ENCODE measurements at regions not wholly inside any gene's neighbourhood (a gene's known extent, or its start where the extent isn't known, plus 50 kb on each side); places are given as distances from the start of the nearest gene placed in this dataset.

DNA sequence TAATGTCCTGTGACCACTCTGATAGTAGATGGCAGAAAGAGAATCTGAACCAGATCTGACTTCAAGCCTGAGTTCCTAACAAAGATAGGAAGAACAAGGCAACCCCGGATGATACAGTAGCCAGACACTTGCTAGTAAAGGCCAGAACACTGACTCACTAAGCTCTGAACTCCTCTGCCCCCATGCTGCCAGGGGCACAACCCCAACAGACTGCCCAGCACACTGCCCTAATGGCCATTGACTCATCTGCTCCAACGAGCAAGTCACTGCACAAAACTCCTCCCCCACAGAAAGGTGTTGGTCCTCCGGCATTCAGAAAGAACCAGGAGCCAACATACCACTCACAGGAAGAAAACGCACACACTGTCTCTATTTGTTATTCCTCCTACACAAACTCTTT lies 179.6 kb upstream of the NUDT4 start:
- no peak for DNase-seq (ENCODE audit: low read depth in 2 of 2, low spot score in 1 of 2)

DNA sequence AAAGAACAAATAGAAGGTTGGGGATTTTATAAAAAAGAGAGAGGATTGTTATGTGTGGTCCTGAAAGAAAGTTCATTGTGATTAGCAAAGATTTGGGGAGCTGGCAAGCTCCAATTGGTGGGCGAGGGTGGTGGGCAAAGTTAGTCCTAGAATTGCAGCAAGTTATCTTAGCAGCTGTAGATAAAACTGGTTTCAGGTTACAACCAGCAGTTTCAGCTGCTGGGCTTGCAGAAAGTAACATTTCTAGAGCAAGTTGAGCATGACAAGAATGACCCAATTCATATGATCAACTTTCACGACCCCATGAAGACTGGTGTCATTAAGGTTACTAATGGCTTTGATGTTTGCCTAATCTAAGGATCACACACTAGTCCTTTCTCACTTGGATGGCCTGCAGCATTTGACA lies 177.9 kb upstream of the NUDT4 start:
- no peak for DNase-seq (ENCODE audit: low read depth in 2 of 2, low spot score in 1 of 2)

DNA sequence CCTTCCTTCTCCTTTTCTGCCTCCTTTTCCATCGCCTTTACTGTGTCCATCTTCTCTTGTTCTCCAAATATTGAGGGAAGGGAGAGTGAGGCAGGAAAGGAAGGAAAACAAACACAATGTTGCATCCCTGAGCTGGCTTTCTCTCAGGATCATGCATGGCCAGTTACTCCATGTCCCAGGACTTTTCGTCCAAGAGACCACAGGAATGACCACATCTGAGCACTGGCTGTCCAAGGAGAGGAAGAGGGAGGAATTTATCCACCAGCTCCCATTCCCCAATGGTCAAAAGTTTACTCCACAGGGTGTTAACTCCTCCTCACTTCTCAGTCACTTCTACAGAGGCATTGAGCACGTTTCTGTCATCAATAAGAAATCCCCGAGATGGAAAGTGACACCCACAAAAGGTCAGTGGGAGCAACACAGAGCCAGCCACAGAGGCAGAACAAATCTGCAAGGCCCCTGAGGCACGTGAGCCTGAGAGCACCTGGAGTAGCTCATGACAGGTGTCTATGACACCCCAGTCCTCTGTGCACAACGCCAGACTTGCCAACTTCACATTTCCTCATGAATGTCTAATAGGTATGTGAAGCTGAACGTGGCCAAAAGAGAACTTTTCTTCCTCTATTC lies 177.3 kb upstream of the NUDT4 start:
- no peak for DNase-seq (ENCODE audit: low read depth in 2 of 2, low spot score in 1 of 2)

DNA sequence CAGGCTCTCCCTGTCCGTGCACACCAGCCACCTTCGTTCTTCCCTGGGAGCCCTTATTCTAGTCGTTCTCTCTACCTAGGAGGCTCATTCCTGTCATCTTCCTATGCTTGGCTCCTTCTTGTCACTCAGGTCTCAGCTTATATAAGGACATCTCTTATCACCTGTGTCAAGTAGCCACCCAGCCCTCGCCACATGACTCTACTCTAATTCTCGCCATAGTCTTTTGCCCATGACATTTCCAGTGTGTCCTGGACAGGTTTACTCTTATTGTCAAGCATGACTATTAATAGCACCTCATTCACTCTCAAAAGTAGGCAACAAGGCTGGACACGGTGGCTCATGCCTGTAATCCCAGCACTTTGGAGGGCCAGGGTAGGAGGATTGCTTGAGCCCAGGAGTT lies 175.7 kb upstream of the NUDT4 start:
- no peak for DNase-seq (ENCODE audit: low read depth in 2 of 2, low spot score in 1 of 2)

DNA sequence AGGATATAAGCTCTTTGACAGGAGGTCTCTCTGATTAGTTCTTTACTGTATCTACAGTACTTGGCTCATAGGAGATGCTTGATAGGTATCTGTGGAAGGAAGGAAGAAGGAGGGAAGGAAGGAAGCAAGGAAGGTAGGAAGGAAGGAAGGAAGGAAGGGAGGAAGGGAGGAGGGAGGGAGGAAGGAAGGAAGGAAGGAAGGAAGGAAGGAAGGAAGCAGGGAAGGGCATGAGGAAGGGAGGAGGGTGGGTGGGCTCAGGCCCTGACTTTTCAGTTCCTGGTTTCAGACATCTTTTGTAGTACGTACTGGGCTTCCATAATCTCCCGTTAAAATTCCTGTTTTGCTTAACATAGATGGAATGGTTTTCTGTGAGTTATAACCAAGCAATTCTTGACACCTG lies 175.0 kb upstream of the NUDT4 start:
- no peak for DNase-seq (ENCODE audit: low read depth in 2 of 2, low spot score in 1 of 2)

DNA sequence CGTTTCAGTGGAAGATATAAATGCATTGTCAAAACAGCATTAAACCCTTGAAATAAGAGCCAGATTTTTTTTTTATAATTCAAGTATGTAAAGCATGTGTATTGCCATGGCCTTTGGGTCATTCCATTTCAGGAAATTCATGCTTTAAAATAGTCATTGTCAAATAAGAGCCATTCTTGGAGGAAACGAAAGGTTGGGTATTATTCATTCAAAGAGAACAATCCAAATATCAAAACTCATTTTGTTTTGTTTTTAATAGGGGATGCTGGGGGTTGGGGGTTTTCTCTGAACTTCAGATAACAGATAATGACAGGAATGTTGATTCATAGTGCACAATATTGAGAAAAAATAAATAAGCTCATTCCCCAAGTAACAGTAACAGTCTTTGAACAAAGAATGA lies 174.4 kb upstream of the NUDT4 start:
- no peak for DNase-seq (ENCODE audit: low read depth in 2 of 2, low spot score in 1 of 2)

DNA sequence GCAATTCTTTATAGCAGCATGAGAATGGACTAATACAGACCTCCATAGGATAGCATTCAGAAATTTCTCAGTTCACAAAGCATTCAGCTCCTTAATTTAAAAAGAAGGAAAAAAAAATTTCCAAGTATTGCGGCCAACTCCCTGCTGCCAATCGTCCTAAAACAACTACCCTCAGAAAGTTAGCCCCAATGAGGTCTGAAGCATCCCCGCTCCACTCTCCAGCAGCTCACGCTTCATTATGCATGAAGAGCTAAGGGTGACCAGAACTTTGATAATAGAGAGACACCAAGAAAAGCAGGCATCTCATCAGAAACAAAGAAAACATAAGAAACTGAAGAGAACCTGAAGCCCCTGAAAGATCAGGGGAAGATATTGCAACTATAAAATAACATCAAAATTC lies 172.8 kb upstream of the NUDT4 start:
- DNase-seq (ENCODE audit: low read depth in 2 of 2, low spot score in 1 of 2): no peak

DNA sequence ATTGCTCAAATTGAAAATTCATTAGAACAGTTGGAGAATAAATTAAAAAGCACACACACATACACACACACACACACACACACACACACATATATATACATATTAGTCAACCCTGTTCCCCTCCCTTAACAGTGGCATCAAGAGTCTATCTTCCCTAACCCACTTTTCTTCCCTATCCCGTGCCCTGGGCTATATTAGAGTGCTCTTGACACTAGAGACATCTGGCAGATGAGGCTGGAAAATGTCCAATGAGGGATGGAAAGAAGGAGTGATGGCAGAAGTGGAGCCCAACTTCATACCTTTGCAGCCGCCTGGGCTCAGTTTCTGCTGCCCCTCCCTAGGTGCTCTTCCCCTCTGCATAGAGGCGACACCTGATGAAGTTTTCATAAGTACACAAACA lies 172.4 kb upstream of the NUDT4 start:
- DNase-seq (ENCODE audit: low read depth in 2 of 2, low spot score in 1 of 2): no peak

DNA sequence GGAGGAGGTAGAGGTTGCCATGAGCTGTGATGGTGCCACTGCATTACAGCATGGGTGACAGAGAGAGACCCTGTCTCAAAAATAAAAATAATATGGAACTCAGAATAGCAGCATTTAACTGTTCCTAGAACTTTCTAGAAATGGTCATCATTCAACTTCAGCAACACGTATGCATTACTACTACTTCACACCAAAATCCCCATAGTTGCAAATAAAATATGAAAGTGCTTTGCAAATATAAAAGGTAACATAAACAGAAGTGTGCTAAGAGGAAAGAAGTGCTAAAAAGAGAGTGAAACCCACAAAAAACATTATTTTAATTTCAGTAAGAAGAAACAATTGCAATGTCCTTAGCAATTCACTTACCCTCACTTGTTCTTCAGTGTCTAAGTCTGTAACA lies 169.7 kb upstream of the NUDT4 start:
- no peak for DNase-seq (ENCODE audit: low read depth in 2 of 2, low spot score in 1 of 2)

DNA sequence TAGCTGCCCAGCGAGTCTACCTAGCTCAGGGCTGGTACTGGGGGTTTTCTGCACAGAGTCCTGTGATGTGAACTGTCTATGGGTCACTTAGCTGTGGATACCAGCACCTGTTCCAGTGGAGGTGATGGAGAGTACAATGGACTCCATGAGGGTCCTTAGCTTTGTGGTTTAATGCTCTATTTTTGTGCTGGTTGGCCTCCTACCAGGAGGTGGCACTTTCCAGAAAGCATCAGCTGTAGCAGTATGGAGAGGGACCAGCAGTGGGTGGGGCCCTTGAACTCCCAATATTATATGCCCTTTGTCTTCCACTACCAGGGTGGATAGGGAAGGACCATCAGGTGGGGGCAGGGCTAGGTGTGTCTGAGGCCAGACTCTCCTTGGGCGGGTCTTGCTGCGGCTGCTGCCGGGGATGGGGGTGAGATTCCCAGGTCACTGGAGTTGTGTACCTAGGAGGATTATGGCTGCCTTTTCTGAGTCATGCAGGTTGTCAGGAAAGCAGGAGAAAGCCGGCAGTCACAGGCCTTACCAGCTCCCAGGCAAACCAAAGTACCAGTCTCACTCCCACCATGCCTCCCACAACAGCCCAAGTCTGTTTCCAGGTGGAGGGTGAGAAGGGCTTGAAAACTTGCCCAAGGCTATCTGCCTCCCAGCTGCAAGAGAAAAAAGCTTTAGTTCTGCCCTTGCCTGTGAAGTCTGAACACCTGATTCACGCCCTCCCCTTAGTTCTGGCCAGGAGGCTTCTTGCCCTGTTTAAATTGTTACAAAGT lies 163.0 kb upstream of the NUDT4 start:
- DNase-seq (ENCODE audit: low read depth in 2 of 2, low spot score in 1 of 2): no peak

DNA sequence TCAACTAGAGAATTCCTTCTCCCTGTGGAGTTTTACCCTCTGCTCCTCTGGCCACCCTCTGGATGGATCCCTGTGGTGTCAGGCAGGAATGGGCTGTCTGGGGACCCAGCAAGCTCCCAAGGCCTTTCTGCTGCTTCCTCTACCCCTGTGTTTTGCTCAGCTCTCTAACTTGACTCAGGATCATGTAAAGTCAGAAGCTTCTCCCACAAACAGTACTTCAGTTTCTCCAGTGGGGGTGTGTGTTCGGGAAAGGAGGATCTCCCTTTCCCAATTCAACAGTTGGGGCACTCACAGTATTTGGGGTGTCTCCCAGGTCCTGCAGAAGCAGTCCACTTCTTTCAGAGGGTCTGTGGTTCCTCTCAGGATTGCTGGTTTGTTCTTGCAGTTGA lies 162.4 kb upstream of the NUDT4 start:
- no peak for DNase-seq (ENCODE audit: low read depth in 2 of 2, low spot score in 1 of 2)

DNA sequence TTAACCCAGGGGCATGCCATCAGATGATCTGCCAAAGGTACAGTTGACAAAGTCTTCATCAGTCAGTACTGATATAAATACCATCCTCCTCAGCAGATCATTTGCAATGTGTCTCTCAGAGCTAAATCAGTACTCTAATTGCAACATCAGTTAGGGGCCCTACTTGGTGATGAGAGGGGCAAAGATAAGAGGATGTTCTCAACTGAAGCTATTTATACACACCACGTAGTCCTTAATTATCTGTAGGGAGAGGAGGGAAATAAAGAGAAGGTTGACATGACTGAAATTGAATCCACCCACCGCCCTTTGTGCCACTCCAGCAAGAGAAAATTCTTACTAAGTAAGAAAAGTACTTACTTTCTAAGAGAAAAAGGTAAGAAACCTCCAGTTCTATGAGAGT lies 157.8 kb upstream of the NUDT4 start:
- DNase-seq (ENCODE audit: low read depth in 2 of 2, low spot score in 1 of 2): no peak

DNA sequence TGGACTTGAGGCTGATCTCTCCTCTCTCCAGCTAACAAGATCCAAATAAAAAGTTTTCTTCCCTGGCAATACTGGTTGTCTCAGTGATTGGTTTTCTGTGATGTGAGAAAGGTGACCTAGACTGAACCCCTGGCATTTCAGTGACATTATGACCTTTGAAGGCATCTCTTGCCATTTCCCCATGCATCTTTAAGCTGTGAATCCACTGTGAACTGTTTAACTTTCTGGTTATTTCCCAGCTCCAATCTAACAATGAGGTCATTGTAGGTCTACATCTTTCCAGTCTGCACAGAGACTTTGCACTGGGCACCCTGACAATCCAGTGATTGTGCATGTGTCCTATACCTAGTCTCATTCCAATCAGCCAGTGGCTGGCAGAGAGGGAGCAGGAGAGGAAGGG lies 155.9 kb upstream of the NUDT4 start:
- DNase-seq (ENCODE audit: low read depth in 2 of 2, low spot score in 1 of 2): no peak

DNA sequence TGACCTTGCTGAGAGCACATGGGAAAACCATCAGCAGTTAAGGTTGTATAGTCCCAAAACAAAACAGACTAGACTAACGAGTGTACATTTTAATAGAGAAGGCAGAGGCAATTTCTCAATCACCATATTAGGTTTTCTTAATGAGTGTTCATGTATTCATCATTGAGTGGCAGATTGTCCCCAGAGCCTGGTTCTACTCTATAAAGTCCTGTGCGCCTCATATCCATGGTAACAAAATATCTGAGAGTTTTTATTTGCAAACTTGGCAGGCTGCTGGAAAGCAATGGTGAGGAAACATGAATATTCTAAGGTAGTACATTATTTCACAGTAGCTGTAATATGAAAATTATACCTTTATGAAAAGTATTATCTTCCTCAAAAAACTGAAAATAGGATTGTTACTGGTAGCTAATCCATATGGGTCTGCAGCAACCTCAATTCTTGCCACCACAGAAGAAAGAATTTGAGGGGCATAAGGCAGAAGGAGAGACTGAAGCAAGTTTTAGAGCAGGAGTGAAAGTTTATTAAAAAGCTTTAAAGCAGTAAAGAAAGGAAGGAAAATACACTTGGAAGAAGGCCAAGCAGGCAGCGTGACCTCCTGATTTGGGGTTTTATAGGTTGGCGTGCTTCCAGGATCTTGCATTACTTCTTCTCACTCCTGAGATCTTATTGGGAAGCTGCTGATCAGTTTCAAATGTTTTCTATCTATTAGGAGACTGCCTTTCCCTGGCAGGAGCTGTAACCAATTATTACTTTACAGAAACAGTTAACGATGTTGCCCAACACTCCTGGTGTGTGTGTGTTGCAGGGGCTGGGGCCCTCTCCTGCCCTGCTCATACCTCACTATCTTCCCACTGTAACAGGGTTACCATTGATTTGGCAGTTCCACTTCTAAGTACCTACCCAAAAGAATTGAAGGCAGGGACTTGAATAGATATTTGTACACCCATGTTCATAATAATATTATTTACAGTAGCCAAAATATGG lies 154.0 kb upstream of the NUDT4 start:
- no peak for DNase-seq (ENCODE audit: low read depth in 2 of 2, low spot score in 1 of 2)

DNA sequence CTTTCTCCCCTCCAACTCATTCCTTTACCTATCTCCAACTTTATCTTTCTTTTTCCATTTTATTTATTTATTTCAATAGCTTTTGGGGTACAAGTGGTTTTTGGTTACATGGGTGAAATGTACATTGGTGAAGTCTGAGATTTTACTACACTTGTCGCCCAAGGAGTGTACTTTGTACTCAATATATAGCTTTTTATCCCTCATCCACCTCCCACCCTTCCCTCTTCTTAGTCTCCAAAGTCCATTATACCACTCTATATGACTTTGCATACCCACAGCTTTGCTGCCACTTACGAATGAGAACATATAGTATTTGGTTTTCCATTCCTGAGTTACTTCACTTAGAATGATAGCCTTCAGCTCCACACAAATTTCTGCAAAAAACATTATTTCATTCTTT lies 152.6 kb upstream of the NUDT4 start:
- DNase-seq (ENCODE audit: low read depth in 2 of 2, low spot score in 1 of 2): no peak

DNA sequence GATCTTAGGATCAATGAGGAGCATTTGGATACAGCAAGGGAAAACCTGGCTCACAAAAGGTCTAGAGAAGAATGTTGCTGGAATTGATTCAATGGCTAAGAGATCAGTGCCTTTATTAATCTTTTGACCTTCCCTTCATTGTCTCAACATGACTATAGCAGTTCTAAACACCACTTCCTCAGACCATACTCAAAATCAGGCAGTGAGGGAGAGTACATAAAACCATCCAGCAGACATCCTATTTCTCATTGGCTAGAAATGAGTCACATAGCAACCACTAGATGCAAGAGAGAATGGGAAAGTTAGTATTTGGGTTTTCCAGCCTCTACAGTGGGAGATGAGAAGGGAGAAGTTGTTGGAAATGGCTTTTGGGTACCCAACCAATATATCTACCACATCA lies 151.4 kb upstream of the NUDT4 start:
- no peak for DNase-seq (ENCODE audit: low read depth in 2 of 2, low spot score in 1 of 2)

DNA sequence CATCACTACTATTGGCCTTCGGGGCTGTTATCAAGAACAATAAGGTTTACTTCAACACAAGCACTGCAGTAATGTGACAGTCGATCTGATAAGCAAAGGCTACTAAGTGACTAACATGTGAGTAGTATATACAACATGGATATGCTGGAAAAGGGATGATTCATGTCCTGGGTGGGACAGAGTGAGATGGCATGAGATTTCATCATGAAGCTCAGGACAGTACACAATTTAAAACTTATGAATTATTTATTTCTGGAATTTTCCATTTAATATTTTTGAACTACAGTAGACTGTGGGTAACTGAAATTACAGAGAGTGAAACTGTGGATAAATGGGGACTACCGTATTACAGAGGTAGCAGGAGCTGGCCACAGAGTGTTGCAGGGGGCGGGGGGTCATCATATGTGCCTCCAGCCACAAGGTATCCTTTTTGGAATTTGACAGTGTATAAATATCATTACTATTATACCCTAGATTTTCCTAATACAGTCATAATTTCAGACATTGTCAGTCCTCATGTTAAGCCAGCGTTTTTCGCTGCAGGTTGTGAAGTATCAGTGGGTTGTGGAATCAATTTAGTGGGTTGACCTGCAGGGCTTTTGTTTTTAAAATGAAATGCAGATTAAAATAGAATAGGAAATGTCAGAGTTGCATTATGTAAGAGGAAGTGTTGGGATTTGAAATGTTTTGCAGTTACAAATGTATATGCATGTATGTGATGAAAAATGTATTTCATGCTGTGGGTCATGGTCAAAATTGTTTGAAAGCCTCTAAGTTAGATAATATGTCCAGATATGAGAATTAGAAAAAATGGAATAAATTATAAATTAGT lies 148.0 kb upstream of the NUDT4 start:
- no peak for DNase-seq (ENCODE audit: low read depth in 2 of 2, low spot score in 1 of 2)

DNA sequence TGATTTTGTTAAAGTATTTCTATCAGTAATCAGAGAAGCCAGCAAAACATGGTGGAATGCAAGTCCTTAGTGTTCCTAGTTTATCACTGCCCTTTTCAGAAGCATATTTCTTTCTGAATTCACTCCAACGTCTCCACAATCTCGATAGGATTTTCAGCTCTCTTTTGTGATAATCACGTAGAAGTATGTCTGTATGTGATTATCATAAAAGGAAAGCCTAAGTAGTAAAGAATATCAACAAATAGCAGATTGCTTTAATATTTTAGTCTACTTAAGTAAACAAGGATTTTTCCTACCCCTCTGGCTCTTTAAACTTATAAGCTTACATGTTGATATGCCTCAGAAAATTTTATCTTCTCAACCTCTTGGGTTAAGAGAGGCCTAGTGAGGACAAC lies 147.4 kb upstream of the NUDT4 start:
- no peak for DNase-seq (ENCODE audit: low read depth in 2 of 2, low spot score in 1 of 2)

DNA sequence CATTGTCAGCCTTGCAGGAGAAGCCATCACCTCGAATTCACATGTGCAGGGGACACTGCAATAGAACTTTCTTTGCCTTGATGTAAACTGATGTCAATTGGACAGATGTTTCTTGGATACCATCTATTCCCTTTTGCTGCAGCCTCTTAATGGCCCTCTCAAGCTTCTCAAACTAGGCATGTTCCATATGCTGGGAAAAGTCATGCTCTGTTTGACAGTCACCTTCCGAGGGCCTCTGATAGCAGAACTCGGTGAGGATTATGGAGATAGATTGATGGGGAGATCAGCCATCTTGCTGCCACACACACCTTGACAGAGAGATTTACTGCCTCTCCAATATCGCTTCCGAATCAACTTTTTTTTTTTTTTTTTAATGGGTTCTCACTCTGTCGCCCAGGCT lies 145.8 kb upstream of the NUDT4 start:
- DNase-seq (ENCODE audit: low read depth in 2 of 2, low spot score in 1 of 2): no peak

DNA sequence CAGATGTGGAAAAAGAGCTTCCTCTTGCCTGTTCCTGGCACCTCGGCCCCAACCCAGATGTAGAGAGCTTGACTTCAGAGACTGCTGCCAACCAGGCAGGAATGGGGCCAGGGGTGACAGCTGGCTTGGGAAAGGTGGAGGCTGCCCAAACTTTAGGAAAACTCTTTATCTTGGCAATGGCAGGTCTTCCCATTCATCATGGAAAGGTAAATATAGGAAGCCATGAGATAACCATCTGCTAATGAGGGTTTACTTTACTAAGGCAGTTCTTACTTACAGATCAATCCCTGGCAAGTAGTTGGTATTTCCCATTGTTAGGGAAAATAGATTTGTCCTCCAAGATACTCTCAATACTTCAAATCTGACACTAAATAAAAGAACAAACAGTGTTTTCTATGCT lies 143.1 kb upstream of the NUDT4 start:
- no peak for DNase-seq (ENCODE audit: low read depth in 2 of 2, low spot score in 1 of 2)

DNA sequence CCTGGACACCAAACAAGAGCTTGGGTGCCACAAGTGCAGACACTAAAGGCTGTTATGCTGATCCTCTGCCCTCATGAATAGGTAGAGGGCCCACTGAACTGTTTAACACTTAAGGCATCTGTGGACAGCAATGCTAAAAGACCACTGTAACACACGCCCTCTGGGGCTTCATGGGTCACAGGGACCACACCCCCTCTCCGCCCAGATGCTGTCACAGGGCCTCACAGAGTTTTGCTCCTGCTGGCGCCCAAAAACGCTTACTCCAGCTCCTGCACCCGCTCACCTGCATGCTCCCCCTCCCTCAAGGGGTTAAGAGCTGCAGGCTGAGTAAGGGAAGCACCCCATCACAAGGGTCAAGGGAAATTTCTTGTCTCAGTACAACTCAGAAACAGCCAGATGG lies 141.8 kb upstream of the NUDT4 start:
- no peak for DNase-seq (ENCODE audit: low read depth in 2 of 2, low spot score in 1 of 2)
